ENCODE measurements at regions not wholly inside any gene's neighbourhood (a gene's known extent, or its start where the extent isn't known, plus 50 kb on each side); places are given as distances from the start of the nearest gene placed in this dataset.

GRCh38 chr7:12154119-12154518 is 57.0 kb upstream of the TMEM106B start:
- no peaks in the 10 kb centered on the region for H3K4me1 ChIP-seq (ENCODE audit: low read depth)
- H3K9me3 ChIP-seq (ENCODE audit: low read depth): no peaks in the 10 kb centered on the region
- H3K27me3 ChIP-seq: no peaks in the 10 kb centered on the region
- DNase-seq (ENCODE audit: low read depth in 1 of 2, low spot score in 1 of 2): no peak
- H3K36me3 ChIP-seq: no peaks in the 10 kb centered on the region
- TF ChIP-seq, protein P1, sequence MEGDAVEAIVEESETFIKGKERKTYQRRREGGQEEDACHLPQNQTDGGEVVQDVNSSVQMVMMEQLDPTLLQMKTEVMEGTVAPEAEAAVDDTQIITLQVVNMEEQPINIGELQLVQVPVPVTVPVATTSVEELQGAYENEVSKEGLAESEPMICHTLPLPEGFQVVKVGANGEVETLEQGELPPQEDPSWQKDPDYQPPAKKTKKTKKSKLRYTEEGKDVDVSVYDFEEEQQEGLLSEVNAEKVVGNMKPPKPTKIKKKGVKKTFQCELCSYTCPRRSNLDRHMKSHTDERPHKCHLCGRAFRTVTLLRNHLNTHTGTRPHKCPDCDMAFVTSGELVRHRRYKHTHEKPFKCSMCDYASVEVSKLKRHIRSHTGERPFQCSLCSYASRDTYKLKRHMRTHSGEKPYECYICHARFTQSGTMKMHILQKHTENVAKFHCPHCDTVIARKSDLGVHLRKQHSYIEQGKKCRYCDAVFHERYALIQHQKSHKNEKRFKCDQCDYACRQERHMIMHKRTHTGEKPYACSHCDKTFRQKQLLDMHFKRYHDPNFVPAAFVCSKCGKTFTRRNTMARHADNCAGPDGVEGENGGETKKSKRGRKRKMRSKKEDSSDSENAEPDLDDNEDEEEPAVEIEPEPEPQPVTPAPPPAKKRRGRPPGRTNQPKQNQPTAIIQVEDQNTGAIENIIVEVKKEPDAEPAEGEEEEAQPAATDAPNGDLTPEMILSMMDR (IDR thresholded peaks at IDR 0.05; ENCODE audit: low read depth, low read length): no peak
- no peak overlapping the region for H3K4me3 ChIP-seq
- no peak overlapping the region for H3K27ac ChIP-seq

GRCh38 chr7:12157517-12157916 is 53.6 kb upstream of the TMEM106B start:
- Histone ChIP-seq H3K36me3 (no peaks in the 10 kb centered on the region), H3K27me3 (no peaks in the 10 kb centered on the region), H3K4me1 (ENCODE audit: low read depth) (no peaks in the 10 kb centered on the region), H3K27ac (no peak overlapping the region), H3K4me3 (no peak overlapping the region), H3K9me3 (ENCODE audit: low read depth) (no peaks in the 10 kb centered on the region)
- no peak for DNase-seq (ENCODE audit: low read depth in 1 of 2, low spot score in 1 of 2)
- TF ChIP-seq, protein P1 (IDR thresholded peaks at IDR 0.05; ENCODE audit: low read depth, low read length): no peak

GRCh38 chr7:12158334-12159060 is 52.6 kb upstream of the TMEM106B start:
- no peaks in the 10 kb centered on the region for H3K9me3 ChIP-seq (ENCODE audit: low read depth)
- no peaks in the 10 kb centered on the region for H3K36me3 ChIP-seq
- no peaks in the 10 kb centered on the region for H3K4me1 ChIP-seq (ENCODE audit: low read depth)
- H3K27me3 ChIP-seq: no peaks in the 10 kb centered on the region
- TF ChIP-seq, protein P1 (IDR thresholded peaks at IDR 0.05; ENCODE audit: low read depth, low read length): no peak
- peak in 1 of 2 donors; percentile 7 for DNase-seq (ENCODE audit: low read depth in 1 of 2, low spot score in 1 of 2)
- H3K27ac ChIP-seq: no peak overlapping the region
- no peak overlapping the region for H3K4me3 ChIP-seq

DNA sequence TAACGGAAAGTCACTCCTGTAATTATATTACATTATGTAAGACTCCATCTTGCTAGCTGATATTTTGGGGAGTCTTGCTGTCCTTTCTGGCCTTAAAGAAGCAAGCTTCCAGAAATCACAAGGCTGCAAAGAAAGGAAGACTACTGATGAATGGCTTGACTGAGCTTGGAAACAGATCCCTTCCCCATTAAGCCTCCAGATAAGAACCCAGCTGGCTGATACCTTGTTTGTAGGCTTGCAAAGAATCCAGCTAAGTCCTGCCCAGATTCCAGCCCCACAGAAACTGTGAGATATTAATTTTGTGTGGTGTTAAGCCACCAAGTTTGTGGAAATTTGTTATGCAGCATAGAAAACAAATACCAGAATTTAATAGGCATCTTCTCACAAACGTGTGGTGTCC is 49.9 kb upstream of the TMEM106B start:
- no peaks in the 10 kb centered on the region for H3K9me3 ChIP-seq (ENCODE audit: low read depth)
- no peaks in the 10 kb centered on the region for H3K27me3 ChIP-seq
- H3K4me3 ChIP-seq: no peak overlapping the region
- TF ChIP-seq, protein P1 (IDR thresholded peaks at IDR 0.05; ENCODE audit: low read depth, low read length): no peak
- no peaks in the 10 kb centered on the region for H3K36me3 ChIP-seq
- H3K27ac ChIP-seq: no peak overlapping the region
- no peak for DNase-seq (ENCODE audit: low read depth in 1 of 2, low spot score in 1 of 2)
- no peaks in the 10 kb centered on the region for H3K4me1 ChIP-seq (ENCODE audit: low read depth)
